ENCODE measurements at regions not wholly inside any gene's neighbourhood (a gene's known extent, or its start where the extent isn't known, plus 50 kb on each side); places are given as distances from the start of the nearest gene placed in this dataset.

DNA sequence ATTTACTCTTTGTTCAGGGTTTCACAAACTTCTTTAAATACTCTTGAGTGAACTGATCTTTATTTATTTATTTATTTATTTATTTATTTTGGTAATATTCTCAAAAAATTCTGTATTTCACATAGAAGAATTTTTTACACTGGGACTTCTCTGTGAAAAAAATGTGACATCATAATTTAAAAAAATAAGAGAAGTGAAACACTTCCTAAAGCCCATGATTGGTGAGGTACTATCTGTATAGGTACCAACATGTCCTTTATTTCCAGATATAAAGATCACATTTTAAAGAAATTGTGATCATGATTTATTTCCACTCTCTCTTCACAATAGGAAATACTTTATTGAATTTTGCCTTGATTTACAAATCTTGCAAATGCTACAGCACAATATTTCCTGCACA, 497.1 kb downstream of the FAT4 start:
- no peak for TF ChIP-seq ISL1 (CRISPR knock-in tag; IDR thresholded peaks at IDR 0.05)
- no peak for TF ChIP-seq ZNF565 (CRISPR knock-in tag; conservative IDR thresholded peaks at IDR 0.05; ENCODE audit: low read depth)
- TF ChIP-seq, protein P1, sequence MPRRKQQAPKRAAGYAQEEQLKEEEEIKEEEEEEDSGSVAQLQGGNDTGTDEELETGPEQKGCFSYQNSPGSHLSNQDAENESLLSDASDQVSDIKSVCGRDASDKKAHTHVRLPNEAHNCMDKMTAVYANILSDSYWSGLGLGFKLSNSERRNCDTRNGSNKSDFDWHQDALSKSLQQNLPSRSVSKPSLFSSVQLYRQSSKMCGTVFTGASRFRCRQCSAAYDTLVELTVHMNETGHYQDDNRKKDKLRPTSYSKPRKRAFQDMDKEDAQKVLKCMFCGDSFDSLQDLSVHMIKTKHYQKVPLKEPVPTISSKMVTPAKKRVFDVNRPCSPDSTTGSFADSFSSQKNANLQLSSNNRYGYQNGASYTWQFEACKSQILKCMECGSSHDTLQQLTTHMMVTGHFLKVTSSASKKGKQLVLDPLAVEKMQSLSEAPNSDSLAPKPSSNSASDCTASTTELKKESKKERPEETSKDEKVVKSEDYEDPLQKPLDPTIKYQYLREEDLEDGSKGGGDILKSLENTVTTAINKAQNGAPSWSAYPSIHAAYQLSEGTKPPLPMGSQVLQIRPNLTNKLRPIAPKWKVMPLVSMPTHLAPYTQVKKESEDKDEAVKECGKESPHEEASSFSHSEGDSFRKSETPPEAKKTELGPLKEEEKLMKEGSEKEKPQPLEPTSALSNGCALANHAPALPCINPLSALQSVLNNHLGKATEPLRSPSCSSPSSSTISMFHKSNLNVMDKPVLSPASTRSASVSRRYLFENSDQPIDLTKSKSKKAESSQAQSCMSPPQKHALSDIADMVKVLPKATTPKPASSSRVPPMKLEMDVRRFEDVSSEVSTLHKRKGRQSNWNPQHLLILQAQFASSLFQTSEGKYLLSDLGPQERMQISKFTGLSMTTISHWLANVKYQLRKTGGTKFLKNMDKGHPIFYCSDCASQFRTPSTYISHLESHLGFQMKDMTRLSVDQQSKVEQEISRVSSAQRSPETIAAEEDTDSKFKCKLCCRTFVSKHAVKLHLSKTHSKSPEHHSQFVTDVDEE (CRISPR knock-in tag; IDR thresholded peaks at IDR 0.05): no peak
- TF ChIP-seq RARB (CRISPR knock-in tag; IDR thresholded peaks at IDR 0.05): no peak
- TF ChIP-seq ZNF8 (CRISPR knock-in tag; IDR thresholded peaks at IDR 0.05): no peak
- TF ChIP-seq, protein P2, sequence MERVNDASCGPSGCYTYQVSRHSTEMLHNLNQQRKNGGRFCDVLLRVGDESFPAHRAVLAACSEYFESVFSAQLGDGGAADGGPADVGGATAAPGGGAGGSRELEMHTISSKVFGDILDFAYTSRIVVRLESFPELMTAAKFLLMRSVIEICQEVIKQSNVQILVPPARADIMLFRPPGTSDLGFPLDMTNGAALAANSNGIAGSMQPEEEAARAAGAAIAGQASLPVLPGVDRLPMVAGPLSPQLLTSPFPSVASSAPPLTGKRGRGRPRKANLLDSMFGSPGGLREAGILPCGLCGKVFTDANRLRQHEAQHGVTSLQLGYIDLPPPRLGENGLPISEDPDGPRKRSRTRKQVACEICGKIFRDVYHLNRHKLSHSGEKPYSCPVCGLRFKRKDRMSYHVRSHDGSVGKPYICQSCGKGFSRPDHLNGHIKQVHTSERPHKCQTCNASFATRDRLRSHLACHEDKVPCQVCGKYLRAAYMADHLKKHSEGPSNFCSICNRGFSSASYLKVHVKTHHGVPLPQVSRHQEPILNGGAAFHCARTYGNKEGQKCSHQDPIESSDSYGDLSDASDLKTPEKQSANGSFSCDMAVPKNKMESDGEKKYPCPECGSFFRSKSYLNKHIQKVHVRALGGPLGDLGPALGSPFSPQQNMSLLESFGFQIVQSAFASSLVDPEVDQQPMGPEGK (CRISPR knock-in tag; IDR thresholded peaks at IDR 0.05; ENCODE audit: borderline replicate concordance): no peak
- TF ChIP-seq ZNF70 (CRISPR knock-in tag; IDR thresholded peaks at IDR 0.05): no peak
- no peak for TF ChIP-seq ZFP30 (CRISPR knock-in tag; IDR thresholded peaks at IDR 0.05)
- TF ChIP-seq ESRRG (CRISPR knock-in tag; IDR thresholded peaks at IDR 0.05): no peak
- TF ChIP-seq BACH2 (CRISPR knock-in tag; IDR thresholded peaks at IDR 0.05; ENCODE audit: borderline replicate concordance): no peak
- TF ChIP-seq, protein P3, sequence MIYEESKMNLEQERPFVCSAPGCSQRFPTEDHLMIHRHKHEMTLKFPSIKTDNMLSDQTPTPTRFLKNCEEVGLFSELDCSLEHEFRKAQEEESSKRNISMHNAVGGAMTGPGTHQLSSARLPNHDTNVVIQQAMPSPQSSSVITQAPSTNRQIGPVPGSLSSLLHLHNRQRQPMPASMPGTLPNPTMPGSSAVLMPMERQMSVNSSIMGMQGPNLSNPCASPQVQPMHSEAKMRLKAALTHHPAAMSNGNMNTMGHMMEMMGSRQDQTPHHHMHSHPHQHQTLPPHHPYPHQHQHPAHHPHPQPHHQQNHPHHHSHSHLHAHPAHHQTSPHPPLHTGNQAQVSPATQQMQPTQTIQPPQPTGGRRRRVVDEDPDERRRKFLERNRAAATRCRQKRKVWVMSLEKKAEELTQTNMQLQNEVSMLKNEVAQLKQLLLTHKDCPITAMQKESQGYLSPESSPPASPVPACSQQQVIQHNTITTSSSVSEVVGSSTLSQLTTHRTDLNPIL (CRISPR knock-in tag; IDR thresholded peaks at IDR 0.05; ENCODE audit: low read depth): no peak
- no peak for TF ChIP-seq PPARA (CRISPR knock-in tag; IDR thresholded peaks at IDR 0.05; ENCODE audit: borderline replicate concordance)
- no peak for TF ChIP-seq ARNTL (CRISPR knock-in tag; IDR thresholded peaks at IDR 0.05; ENCODE audit: borderline replicate concordance, low read depth)
- TF ChIP-seq, protein P4, sequence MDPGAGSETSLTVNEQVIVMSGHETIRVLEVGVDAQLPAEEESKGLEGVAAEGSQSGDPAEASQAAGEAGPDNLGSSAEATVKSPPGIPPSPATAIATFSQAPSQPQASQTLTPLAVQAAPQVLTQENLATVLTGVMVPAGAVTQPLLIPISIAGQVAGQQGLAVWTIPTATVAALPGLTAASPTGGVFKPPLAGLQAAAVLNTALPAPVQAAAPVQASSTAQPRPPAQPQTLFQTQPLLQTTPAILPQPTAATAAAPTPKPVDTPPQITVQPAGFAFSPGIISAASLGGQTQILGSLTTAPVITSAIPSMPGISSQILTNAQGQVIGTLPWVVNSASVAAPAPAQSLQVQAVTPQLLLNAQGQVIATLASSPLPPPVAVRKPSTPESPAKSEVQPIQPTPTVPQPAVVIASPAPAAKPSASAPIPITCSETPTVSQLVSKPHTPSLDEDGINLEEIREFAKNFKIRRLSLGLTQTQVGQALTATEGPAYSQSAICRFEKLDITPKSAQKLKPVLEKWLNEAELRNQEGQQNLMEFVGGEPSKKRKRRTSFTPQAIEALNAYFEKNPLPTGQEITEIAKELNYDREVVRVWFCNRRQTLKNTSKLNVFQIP (CRISPR knock-in tag; IDR thresholded peaks at IDR 0.05; ENCODE audit: borderline replicate concordance, low read depth): no peak
